Karpas-422 (cell line): ENCODE measurements at regions not wholly inside any gene's neighbourhood (a gene's known extent, or its start where the extent isn't known, plus 50 kb on each side); places are given as distances from the start of the nearest gene placed in this dataset.

Experiments used
- DNase-seq: peaks from one replicate; pipeline ENCODE4 v3.0.0-alpha.2; 2015
- H2AFZ ChIP-seq: fragments of 200-600 bp; sonication (generic); 2 replicates; pipeline ENCODE4 v1.6.1; 2014; ENCODE audit warnings: antibody characterized with exemption, low read length, mixed read lengths
- H3K27ac ChIP-seq: fragments of 200-600 bp; sonication (generic); 2 replicates; pipeline ENCODE4 v1.5.1; 2014; ENCODE audit warnings: mild to moderate bottlenecking, low read length, moderate library complexity
- H3K27me3 ChIP-seq: fragments of 200-600 bp; sonication (generic); 2 replicates; pipeline ENCODE4 v1.6.1; 2014; ENCODE audit warnings: low read length, mixed read lengths
- H3K36me3 ChIP-seq: fragments of 200-600 bp; sonication (generic); 2 replicates; pipeline ENCODE4 v1.6.1; 2014; ENCODE audit warnings: low read length, mixed read lengths; ENCODE audit not compliant: insufficient read depth
- H3K4me1 ChIP-seq: fragments of 200-600 bp; sonication (generic); 2 replicates; pipeline ENCODE4 v1.6.1; 2014; ENCODE audit warnings: mild to moderate bottlenecking, low read length, mixed read lengths
- H3K4me2 ChIP-seq: fragments of 200-600 bp; sonication (generic); 2 replicates; pipeline ENCODE4 v1.6.1; 2014; ENCODE audit warnings: low read length, low read depth, mild to moderate bottlenecking; ENCODE audit not compliant: poor library complexity, severe bottlenecking
- H3K4me3 ChIP-seq: fragments of 200-600 bp; sonication (generic); 2 replicates; pipeline ENCODE4 v1.5.1; 2014; ENCODE audit warnings: mild to moderate bottlenecking, antibody characterized with exemption, low read length, mixed read lengths
- H3K79me2 ChIP-seq: fragments of 200-600 bp; sonication (generic); 2 replicates; pipeline ENCODE4 v1.6.1; 2014; ENCODE audit warnings: mild to moderate bottlenecking, low read length, mixed read lengths
- H3K9ac ChIP-seq: fragments of 200-600 bp; sonication (generic); 2 replicates; pipeline ENCODE4 v1.6.0; 2014; ENCODE audit warnings: low read length
- H3K9me2 ChIP-seq: fragments of 200-600 bp; sonication (generic), shearing (Covaris generic); replicated peaks from 2 replicates; pipeline ENCODE4 v1.6.0; 2014; ENCODE audit warnings: mild to moderate bottlenecking, low read length, moderate library complexity; ENCODE audit not compliant: insufficient read depth
- H3K9me3 ChIP-seq: fragments of 300-700, 200-600 bp; sonication (generic); 2 replicates; pipeline ENCODE4 v1.6.1; 2014; ENCODE audit warnings: low read length, mixed read lengths
- H4K20me1 ChIP-seq: fragments of 200-600 bp; sonication (generic); 2 replicates; pipeline ENCODE4 v1.6.1; 2014; ENCODE audit warnings: mild to moderate bottlenecking, antibody characterized with exemption, low read length, low read depth; ENCODE audit not compliant: insufficient read depth

DNA sequence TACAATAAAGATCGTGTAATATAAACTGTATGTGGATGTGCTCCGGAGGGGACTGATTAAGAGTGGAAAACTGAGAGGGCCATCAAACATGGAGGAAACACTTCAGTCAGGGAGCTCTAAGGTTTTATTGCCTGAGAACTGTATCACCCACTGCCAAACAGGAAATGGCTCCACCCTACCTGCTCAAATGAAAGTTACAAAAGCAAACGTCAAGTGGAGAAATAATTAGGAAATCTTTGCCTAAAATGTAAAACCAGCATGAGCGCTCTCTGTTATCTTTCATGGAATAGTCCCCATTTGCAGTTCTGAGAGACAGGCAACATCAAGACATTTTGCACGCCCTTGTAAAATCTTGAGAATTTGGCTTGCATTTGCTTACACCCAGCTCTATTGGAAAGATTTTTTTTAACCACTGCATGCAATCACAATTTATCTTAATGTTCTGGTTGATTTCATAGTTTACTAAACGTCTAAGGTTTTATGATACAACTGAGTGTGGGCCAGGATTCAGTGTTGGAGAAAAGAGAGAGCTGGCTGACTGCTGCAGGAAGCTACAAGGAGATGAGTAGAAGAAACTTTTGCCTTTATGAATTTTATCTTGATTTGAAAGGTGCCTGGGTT, 344.0 kb upstream of the PRICKLE1 start:
- no peak overlapping the region for H3K4me3 ChIP-seq
- H3K9me3 ChIP-seq, result no peaks in the 10 kb centered on the region

DNA sequence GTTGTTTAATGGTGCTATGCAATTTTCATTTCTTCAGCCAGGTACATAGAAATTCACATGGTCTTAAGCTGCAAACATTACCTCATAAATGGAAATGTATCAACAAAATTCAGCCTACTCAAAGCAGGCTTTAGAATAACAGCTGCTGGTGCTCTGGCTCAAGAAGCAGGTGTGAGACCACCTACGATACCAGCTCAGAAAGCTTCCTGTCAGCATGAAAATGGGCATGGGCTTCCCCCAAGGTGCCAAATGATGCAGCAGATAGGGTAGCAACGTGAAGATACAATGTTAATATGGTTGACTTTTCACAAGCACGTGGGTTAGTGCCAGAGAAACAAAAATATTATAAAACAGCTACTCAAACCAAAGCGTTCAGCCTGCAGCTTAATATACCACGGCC, 343.4 kb upstream of the PRICKLE1 start:
- no peaks in the 10 kb centered on the region for H3K79me2 ChIP-seq
- DNase-seq, result no peak
- no peaks in the 10 kb centered on the region for H3K9me3 ChIP-seq
- H3K9me2 ChIP-seq, result no peaks in the 10 kb centered on the region
- H3K4me2 ChIP-seq, result no peak overlapping the region
- H3K36me3 ChIP-seq, result no peaks in the 10 kb centered on the region
- H2AFZ ChIP-seq, result no peak overlapping the region
- no peak overlapping the region for H3K4me3 ChIP-seq
- H3K9ac ChIP-seq, result no peak overlapping the region
- H3K4me1 ChIP-seq, result no peaks in the 10 kb centered on the region
- H3K27me3 ChIP-seq, result no peaks in the 10 kb centered on the region
- no peaks in the 10 kb centered on the region for H4K20me1 ChIP-seq
- H3K27ac ChIP-seq, result no peak overlapping the region

More for the DNA sequence above, 344.0 kb upstream of the PRICKLE1 start:
- H3K27ac ChIP-seq, result no peak overlapping the region
- no peaks in the 10 kb centered on the region for H3K9me2 ChIP-seq
- no peaks in the 10 kb centered on the region for H3K79me2 ChIP-seq
- no peak overlapping the region for H2AFZ ChIP-seq
- no peaks in the 10 kb centered on the region for H3K36me3 ChIP-seq
- H3K4me1 ChIP-seq, result no peaks in the 10 kb centered on the region
- DNase-seq, result no peak
- H3K9ac ChIP-seq, result no peak overlapping the region
- no peaks in the 10 kb centered on the region for H3K27me3 ChIP-seq
- H4K20me1 ChIP-seq, result no peaks in the 10 kb centered on the region
- H3K4me2 ChIP-seq, result no peak overlapping the region

DNA sequence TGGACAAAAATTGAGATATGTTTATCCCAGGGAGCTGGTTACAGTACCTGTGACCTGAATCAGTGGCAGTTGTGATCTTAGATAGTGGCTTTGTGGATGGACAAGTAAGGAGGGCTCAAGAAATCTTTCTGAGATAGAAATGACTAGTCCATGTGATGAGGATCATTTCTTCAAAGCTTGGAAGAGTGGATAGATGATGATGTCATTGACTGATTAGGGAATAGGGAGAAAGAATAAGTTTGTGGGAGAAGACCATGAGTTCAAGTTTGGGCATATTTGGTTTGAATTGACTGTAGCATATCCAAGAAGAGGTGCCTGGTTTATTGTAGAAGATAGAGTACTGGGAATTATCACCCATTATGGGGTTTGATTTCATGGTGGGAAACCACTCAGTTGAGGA, 336.7 kb upstream of the PRICKLE1 start:
- no peaks in the 10 kb centered on the region for H4K20me1 ChIP-seq
- H3K4me2 ChIP-seq, result no peak overlapping the region
- H3K27me3 ChIP-seq, result no peaks in the 10 kb centered on the region
- no peak overlapping the region for H3K9ac ChIP-seq
- H3K27ac ChIP-seq, result no peak overlapping the region
- H3K4me3 ChIP-seq, result no peak overlapping the region
- H3K9me3 ChIP-seq, result no peaks in the 10 kb centered on the region
- H3K9me2 ChIP-seq, result no peaks in the 10 kb centered on the region
- no peaks in the 10 kb centered on the region for H3K4me1 ChIP-seq
- no peak overlapping the region for H2AFZ ChIP-seq
- no peak for DNase-seq
- H3K36me3 ChIP-seq, result no peaks in the 10 kb centered on the region
- no peaks in the 10 kb centered on the region for H3K79me2 ChIP-seq

DNA sequence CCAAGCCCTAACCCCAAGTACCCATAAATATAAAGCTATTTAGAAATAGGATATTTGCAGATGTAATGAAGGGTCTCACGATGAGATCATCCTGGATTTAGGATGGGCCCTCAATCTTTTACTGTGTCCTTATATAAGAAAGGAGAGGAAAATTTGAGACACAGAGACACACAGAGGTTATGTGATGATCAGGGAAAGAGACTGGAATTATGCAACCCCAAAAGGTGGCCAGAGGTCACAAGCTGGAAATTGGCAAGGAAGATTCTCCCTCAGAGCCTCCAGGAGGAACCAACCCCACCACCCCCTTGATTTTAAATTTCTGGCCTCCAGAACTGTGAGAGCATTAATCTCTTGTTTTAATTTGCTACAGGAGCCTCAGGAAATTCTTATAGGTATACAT, 334.9 kb upstream of the PRICKLE1 start:
- no peak overlapping the region for H3K4me2 ChIP-seq
- DNase-seq, result no peak

DNA sequence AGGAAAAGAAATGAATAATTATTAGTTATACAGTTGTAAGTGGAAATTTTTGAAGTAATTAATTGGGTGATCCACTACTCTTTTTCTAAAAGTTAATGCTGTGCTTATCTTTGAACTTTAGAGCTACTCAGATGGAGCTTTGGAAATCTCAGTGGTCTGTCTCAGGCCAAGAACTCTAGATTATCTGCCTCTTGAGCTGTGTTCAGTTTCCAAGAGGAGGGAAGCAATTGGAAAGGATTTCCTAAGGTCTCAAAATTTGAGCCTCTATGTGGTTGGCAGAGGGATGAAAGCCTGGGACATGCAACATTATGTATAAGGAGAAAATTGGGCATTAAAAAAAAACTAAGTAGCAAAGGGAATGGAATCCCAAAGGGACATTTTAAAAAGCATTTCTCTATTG, 334.0 kb upstream of the PRICKLE1 start:
- DNase-seq, result no peak
- H3K27ac ChIP-seq, result no peak overlapping the region
- no peaks in the 10 kb centered on the region for H3K36me3 ChIP-seq
- H3K4me2 ChIP-seq, result no peak overlapping the region
- H3K9me2 ChIP-seq, result no peaks in the 10 kb centered on the region
- no peaks in the 10 kb centered on the region for H3K27me3 ChIP-seq
- H3K9me3 ChIP-seq, result no peaks in the 10 kb centered on the region
- no peaks in the 10 kb centered on the region for H3K79me2 ChIP-seq
- H2AFZ ChIP-seq, result no peak overlapping the region
- no peaks in the 10 kb centered on the region for H4K20me1 ChIP-seq
- no peak overlapping the region for H3K4me3 ChIP-seq
- H3K9ac ChIP-seq, result no peak overlapping the region
- no peaks in the 10 kb centered on the region for H3K4me1 ChIP-seq

More for the DNA sequence above, 334.9 kb upstream of the PRICKLE1 start:
- Histone ChIP-seq H3K27ac (no peak overlapping the region), H3K36me3 (no peaks in the 10 kb centered on the region), H3K9ac (no peak overlapping the region), H3K4me1 (no peaks in the 10 kb centered on the region), H2AFZ (no peak overlapping the region), H3K9me2 (no peaks in the 10 kb centered on the region), H4K20me1 (no peaks in the 10 kb centered on the region), H3K27me3 (no peaks in the 10 kb centered on the region), H3K79me2 (no peaks in the 10 kb centered on the region), H3K4me3 (no peak overlapping the region), H3K9me3 (no peaks in the 10 kb centered on the region)

DNA sequence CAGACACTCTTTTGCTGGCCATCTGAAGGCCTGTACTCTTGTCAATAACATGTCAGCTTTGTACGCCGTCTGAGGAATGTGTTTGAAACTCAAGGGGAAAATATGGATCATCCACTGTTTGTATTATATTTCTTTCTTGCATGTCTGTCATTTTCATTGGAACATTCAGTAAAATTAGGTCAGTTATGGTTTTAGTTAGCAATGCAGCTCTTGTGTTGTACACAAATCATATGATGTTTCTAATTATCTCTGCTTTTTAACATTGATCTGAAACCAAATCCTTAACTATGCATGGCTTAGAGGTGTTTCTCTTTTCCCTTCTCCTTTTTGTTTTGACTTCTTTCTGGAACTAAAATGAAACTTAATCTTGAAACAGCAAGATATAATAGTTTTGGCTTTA, 333.6 kb upstream of the PRICKLE1 start:
- Histone ChIP-seq H3K79me2 (no peaks in the 10 kb centered on the region), H3K4me1 (no peaks in the 10 kb centered on the region)

DNA sequence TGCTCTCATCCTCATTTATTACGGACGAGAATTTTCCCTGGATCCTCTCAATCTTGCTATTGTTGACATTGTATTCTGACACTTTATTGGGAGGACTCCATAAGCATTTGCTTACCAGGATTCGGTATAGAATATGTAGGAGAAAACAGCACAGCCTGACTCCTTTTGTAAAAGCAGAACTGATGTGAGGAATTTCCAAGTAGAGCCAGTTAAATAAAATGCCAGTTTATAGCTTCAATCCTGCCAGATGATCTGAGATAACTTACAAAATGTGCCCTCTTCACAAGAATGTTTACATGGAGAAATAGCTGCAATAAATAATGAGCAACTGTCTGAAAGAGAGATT, 332.9 kb upstream of the PRICKLE1 start:
- H4K20me1 ChIP-seq, result no peaks in the 10 kb centered on the region
- no peaks in the 10 kb centered on the region for H3K9me2 ChIP-seq
- no peaks in the 10 kb centered on the region for H3K79me2 ChIP-seq
- H3K36me3 ChIP-seq, result no peaks in the 10 kb centered on the region
- H3K4me3 ChIP-seq, result no peak overlapping the region
- no peaks in the 10 kb centered on the region for H3K27me3 ChIP-seq
- no peak overlapping the region for H3K9ac ChIP-seq
- no peak overlapping the region for H2AFZ ChIP-seq
- no peak overlapping the region for H3K27ac ChIP-seq
- H3K4me2 ChIP-seq, result no peak overlapping the region
- no peak for DNase-seq
- no peaks in the 10 kb centered on the region for H3K9me3 ChIP-seq
- H3K4me1 ChIP-seq, result no peaks in the 10 kb centered on the region

More for the DNA sequence above, 333.6 kb upstream of the PRICKLE1 start:
- Histone ChIP-seq H3K9ac (no peak overlapping the region), H3K9me3 (no peaks in the 10 kb centered on the region), H3K27ac (no peak overlapping the region), H3K27me3 (no peaks in the 10 kb centered on the region), H3K36me3 (no peaks in the 10 kb centered on the region), H3K4me2 (no peak overlapping the region), H2AFZ (no peak overlapping the region), H3K4me3 (no peak overlapping the region), H4K20me1 (no peaks in the 10 kb centered on the region), H3K9me2 (no peaks in the 10 kb centered on the region)
- DNase-seq, result no peak

DNA sequence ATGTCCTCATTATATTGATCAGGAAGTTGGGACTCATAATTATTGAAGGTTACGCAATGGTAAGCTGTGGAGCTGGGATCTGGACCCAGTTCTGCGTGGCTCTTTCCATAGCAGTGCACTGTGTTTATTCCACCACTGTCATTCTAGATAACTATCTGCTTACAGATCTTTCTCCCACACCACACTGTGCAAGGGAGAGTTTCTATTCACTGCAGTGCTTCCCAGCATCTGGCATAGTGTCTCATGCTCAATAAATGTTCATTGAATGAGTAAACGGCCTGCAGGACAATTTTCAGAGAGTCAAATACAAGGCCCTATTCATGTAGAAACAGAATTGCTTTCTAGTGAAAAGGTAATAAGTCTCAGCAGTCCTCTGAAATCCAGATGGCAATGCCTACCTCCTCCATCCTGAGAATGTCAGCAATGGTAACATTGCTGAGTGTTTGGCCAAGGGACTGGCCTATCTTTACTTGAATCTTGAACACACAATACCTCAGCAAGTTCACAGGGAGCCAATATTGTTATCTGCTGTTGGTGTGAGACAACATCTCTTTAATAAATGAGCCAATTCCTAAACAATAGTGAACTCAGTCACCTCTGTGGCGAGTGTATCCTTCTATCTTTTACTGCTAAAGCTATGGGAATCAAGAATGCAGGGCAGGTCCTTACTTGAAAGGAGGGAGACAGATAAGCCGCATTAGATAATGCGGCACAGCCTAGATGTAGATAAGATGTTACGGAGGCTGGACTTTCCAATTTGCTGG, 332.4 kb upstream of the PRICKLE1 start:
- no peaks in the 10 kb centered on the region for H3K9me3 ChIP-seq
- no peak overlapping the region for H3K9ac ChIP-seq
- H3K27me3 ChIP-seq, result no peaks in the 10 kb centered on the region
- H3K4me2 ChIP-seq, result no peak overlapping the region
- DNase-seq, result no peak
- H3K27ac ChIP-seq, result no peak overlapping the region
- no peaks in the 10 kb centered on the region for H3K9me2 ChIP-seq
- no peaks in the 10 kb centered on the region for H3K4me1 ChIP-seq
- no peak overlapping the region for H2AFZ ChIP-seq
- no peaks in the 10 kb centered on the region for H3K79me2 ChIP-seq
- H4K20me1 ChIP-seq, result no peaks in the 10 kb centered on the region
- H3K36me3 ChIP-seq, result no peaks in the 10 kb centered on the region
- no peak overlapping the region for H3K4me3 ChIP-seq
